ENCODE measurements at regions not wholly inside any gene's neighbourhood (a gene's known extent, or its start where the extent isn't known, plus 50 kb on each side); places are given as distances from the start of the nearest gene placed in this dataset.

GRCh38 chr7:13416071-13416470 lies 573.4 kb downstream of the ETV1 start:
- ATAC-seq (ENCODE audit: low read depth), result no peak
- POLR2A ChIA-PET, result no interaction called here
- DNase-seq, result no peak
- CTCF ChIA-PET, result no interaction called here
- Mint-ChIP-seq H3K27me3 (no peaks in the 10 kb centered on the region), H3K36me3 (ENCODE audit: low read depth) (no peaks in the 10 kb centered on the region), H3K4me1 (no peaks in the 10 kb centered on the region), H3K27ac (no peak overlapping the region), H3K9me3 (peaks cover 7% of the 10 kb centered on the region), H3K4me3 (no peak overlapping the region)
- intact Hi-C loops (cut with micrococcal nuclease), result no loop called here
- TF ChIP-seq, protein P1, sequence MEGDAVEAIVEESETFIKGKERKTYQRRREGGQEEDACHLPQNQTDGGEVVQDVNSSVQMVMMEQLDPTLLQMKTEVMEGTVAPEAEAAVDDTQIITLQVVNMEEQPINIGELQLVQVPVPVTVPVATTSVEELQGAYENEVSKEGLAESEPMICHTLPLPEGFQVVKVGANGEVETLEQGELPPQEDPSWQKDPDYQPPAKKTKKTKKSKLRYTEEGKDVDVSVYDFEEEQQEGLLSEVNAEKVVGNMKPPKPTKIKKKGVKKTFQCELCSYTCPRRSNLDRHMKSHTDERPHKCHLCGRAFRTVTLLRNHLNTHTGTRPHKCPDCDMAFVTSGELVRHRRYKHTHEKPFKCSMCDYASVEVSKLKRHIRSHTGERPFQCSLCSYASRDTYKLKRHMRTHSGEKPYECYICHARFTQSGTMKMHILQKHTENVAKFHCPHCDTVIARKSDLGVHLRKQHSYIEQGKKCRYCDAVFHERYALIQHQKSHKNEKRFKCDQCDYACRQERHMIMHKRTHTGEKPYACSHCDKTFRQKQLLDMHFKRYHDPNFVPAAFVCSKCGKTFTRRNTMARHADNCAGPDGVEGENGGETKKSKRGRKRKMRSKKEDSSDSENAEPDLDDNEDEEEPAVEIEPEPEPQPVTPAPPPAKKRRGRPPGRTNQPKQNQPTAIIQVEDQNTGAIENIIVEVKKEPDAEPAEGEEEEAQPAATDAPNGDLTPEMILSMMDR (IDR thresholded peaks at IDR 0.05), result no peak

GRCh38 chr7:13416544-13416943 lies 572.9 kb downstream of the ETV1 start:
- CTCF ChIA-PET, result no interaction called here

GRCh38 chr7:13420726-13421125 lies 568.7 kb downstream of the ETV1 start:
- DNase-seq, result no peak
- Mint-ChIP-seq H3K9me3 (peaks cover 14% of the 10 kb centered on the region), H3K27ac (no peak overlapping the region), H3K36me3 (ENCODE audit: low read depth) (no peaks in the 10 kb centered on the region), H3K27me3 (no peaks in the 10 kb centered on the region), H3K4me3 (no peak overlapping the region), H3K4me1 (no peaks in the 10 kb centered on the region)
- no peak for ATAC-seq (ENCODE audit: low read depth)
- TF ChIP-seq, protein P1 (IDR thresholded peaks at IDR 0.05), result no peak
- ChIA-PET CTCF (no interaction called here), POLR2A (no interaction called here)
- intact Hi-C loops (cut with micrococcal nuclease), result no loop called here

More at GRCh38 chr7:13416544-13416943, 572.9 kb downstream of the ETV1 start:
- no peaks in the 10 kb centered on the region for H3K27me3 Mint-ChIP-seq
- H3K4me1 Mint-ChIP-seq, result no peaks in the 10 kb centered on the region
- H3K9me3 Mint-ChIP-seq, result peaks cover 7% of the 10 kb centered on the region
- intact Hi-C loops (cut with micrococcal nuclease), result no loop called here
- ATAC-seq (ENCODE audit: low read depth) (no peak), DNase-seq (no peak)
- H3K4me3 Mint-ChIP-seq, result no peak overlapping the region
- H3K27ac Mint-ChIP-seq, result no peak overlapping the region
- no peaks in the 10 kb centered on the region for H3K36me3 Mint-ChIP-seq (ENCODE audit: low read depth)
- TF ChIP-seq, protein P1 (IDR thresholded peaks at IDR 0.05), result no peak
- POLR2A ChIA-PET, result no interaction called here

- H3K9me3 Mint-ChIP-seq, result peaks cover 11% of the 10 kb centered on the region
- H3K4me3 Mint-ChIP-seq, result no peak overlapping the region
- ATAC-seq (ENCODE audit: low read depth) (no peak), DNase-seq (no peak)
- no peaks in the 10 kb centered on the region for H3K36me3 Mint-ChIP-seq (ENCODE audit: low read depth)
- no peak overlapping the region for H3K27ac Mint-ChIP-seq
- TF ChIP-seq, protein P1 (IDR thresholded peaks at IDR 0.05), result no peak
- POLR2A ChIA-PET, result no interaction called here
- no peaks in the 10 kb centered on the region for H3K4me1 Mint-ChIP-seq
- H3K27me3 Mint-ChIP-seq, result no peaks in the 10 kb centered on the region
- intact Hi-C loops (cut with micrococcal nuclease), result no loop called here
- CTCF ChIA-PET, result no interaction called here
Measured at GRCh38 chr7:13421776-13422175, 567.7 kb downstream of the ETV1 start.

- no peaks in the 10 kb centered on the region for H3K27me3 Mint-ChIP-seq
- no peak for ATAC-seq (ENCODE audit: low read depth)
- DNase-seq, result no peak
- H3K4me1 Mint-ChIP-seq, result no peaks in the 10 kb centered on the region
- POLR2A ChIA-PET, result no interaction called here
- intact Hi-C loops (cut with micrococcal nuclease), result no loop called here
- CTCF ChIA-PET, result no interaction called here
- TF ChIP-seq, protein P1 (IDR thresholded peaks at IDR 0.05), result no peak
- H3K27ac Mint-ChIP-seq, result no peak overlapping the region
- H3K36me3 Mint-ChIP-seq (ENCODE audit: low read depth), result no peaks in the 10 kb centered on the region
- H3K9me3 Mint-ChIP-seq, result peaks cover 2% of the 10 kb centered on the region
- no peak overlapping the region for H3K4me3 Mint-ChIP-seq
Measured at GRCh38 chr7:13433946-13434345, 555.5 kb downstream of the ETV1 start.

Data from activated B cell treated with CpG ODN at 0.5 μM for 24 hours (primary cell).